Panc1 (cell line): ENCODE measurements at regions not wholly inside any gene's neighbourhood (a gene's known extent, or its start where the extent isn't known, plus 50 kb on each side); places are given as distances from the start of the nearest gene placed in this dataset.

ENCODE experiments used
- CTCF ChIP-seq: fragments of 450-650 bp; IDR thresholded peaks from 2 replicates; pipeline ENCODE4 v1.5.1; 2017; ENCODE audit warnings: mild to moderate bottlenecking
- POLR2AphosphoS5 ChIP-seq: IDR thresholded peaks from 2 replicates; pipeline ENCODE4 v1.6.1; 2012; ENCODE audit warnings: mild to moderate bottlenecking, low read depth, low read length, moderate library complexity
- REST ChIP-seq, 2 experiments: IDR thresholded peaks; 2 replicates each; pipeline ENCODE4 v1.6.1; 2011 to 2012; ENCODE audit warnings: low read depth in 2 of 2, control low read depth in 1 of 2, low read length in 1 of 2, mild to moderate bottlenecking in 1 of 2, moderate library complexity in 1 of 2; ENCODE audit not compliant: insufficient read depth in 1 of 2
- SIN3A ChIP-seq: IDR thresholded peaks from 2 replicates; pipeline ENCODE4 v1.6.1; 2012; ENCODE audit warnings: low read depth, mild to moderate bottlenecking, low read length, moderate library complexity, borderline replicate concordance; ENCODE audit not compliant: insufficient read depth
- TCF7L2 ChIP-seq: IDR thresholded peaks from 2 replicates; pipeline ENCODE4 v1.6.1; 2011; ENCODE audit warnings: mild to moderate bottlenecking, low read depth, low read length, inconsistent platforms

- TF ChIP-seq CTCF (no peak), REST (IDR thresholded peaks at IDR 0.05; ENCODE audit: insufficient read depth in 1 of 2, low read depth in 2 of 2, low read length in 1 of 2) (no peak), TCF7L2 (no peak), SIN3A (no peak), POLR2AphosphoS5 (no peak)
These were observed 84.1 kb downstream of the CD24 start for GRCh38 chr6:106890447-106890846.
